Cardiac fibroblast (primary cell): ENCODE measurements at regions not wholly inside any gene's neighbourhood (a gene's known extent, or its start where the extent isn't known, plus 50 kb on each side); places are given as distances from the start of the nearest gene placed in this dataset.
A peak's percentile ranks its signal among the peaks of the same experiment; 100 is the strongest.
"Not testable (repeated sequence)": the region's sequence is repeated elsewhere in the genome, so short reads cannot be mapped to it uniquely, and the experiment has no call there.

Source experiments
- DNase-seq, 2 donors: peaks; one replicate each; pipeline versions ENCODE4 v3.0.0 to v3.0.0-alpha.2; 2010; ENCODE audit warnings: low read depth in 2 of 2
- H3K4me3 ChIP-seq, 2 donors: replicated peaks in 1 of 2; 1 replicate in 1 of 2; 2 replicates in 1 of 2; pipeline ENCODE4 v1.5.1; 2011; ENCODE audit warnings: low read depth in 2 of 2, low read length in 2 of 2, mild to moderate bottlenecking in 2 of 2, moderate library complexity in 1 of 2
- TF ChIP-seq, protein P1 (sequence below): IDR thresholded peaks from one replicate; pipeline ENCODE4 v1.5.1; 2011; ENCODE audit warnings: low read depth, mild to moderate bottlenecking, low read length, inconsistent platforms

DNA sequence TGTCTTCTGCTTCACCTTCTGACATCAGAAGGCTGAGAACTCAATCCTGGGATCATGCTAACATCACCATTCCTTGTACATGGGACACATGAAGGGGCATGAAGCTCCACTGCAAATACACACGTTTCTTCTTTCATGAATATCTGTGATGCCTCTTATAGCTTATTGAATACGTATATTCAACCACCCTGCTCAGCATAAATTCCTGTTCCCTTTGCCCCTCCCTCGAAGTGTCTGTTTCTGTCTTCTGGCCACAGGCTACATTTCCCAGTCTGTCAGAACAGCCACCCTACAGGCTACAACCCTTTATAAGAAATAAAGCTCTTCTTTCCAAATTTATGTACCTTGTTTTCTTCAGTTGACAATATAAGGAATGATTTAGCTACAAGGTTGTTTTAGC, 201.3 kb upstream of the STS start:
- H3K4me3 ChIP-seq = no peak overlapping the region
- no peak for DNase-seq
- TF ChIP-seq, protein P1, sequence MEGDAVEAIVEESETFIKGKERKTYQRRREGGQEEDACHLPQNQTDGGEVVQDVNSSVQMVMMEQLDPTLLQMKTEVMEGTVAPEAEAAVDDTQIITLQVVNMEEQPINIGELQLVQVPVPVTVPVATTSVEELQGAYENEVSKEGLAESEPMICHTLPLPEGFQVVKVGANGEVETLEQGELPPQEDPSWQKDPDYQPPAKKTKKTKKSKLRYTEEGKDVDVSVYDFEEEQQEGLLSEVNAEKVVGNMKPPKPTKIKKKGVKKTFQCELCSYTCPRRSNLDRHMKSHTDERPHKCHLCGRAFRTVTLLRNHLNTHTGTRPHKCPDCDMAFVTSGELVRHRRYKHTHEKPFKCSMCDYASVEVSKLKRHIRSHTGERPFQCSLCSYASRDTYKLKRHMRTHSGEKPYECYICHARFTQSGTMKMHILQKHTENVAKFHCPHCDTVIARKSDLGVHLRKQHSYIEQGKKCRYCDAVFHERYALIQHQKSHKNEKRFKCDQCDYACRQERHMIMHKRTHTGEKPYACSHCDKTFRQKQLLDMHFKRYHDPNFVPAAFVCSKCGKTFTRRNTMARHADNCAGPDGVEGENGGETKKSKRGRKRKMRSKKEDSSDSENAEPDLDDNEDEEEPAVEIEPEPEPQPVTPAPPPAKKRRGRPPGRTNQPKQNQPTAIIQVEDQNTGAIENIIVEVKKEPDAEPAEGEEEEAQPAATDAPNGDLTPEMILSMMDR = no peak

DNA sequence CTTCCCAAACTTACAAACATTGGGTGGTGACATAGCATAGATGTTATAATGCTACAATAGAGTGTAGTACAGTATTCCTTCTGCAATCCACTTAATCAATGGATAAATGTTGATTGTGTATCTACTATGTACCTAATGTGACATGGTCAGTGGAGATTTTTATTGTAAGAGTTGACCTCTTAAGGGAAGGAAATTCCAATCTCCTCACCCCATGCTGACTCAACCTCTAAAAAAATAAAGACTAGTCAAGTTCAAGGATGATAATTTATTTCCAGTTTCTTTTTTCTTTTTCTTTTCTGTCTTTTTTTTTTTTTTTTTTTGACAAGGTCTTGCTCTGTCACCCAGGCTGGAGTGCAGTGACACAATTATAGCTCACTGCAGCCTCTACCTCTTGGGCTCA, 206.5 kb upstream of the STS start:
- DNase-seq = peak in 1 of 2 donors; percentile 43
- H3K4me3 ChIP-seq = no peak overlapping the region
- TF ChIP-seq, protein P1 = no peak

DNA sequence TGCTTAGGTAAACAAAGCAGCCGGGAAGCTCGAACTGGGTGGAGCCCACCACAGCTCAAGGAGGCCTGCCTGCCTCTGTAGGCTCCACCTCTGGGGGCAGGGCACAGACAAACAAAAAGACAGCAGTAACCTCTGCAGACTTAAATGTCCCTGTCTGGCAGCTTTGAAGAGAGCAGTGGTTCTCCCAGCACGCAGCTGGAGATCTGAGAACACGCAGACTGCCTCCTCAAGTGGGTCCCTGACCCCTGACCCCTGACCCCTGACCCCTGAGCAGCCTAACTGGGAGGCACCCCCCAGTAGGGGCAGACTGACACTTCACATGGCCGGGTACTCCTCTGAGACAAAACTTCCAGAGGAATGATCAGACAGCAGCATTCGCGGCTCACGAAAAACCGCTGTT, 214.6 kb upstream of the STS start:
- not testable (repeated sequence) for H3K4me3 ChIP-seq, DNase-seq

DNA sequence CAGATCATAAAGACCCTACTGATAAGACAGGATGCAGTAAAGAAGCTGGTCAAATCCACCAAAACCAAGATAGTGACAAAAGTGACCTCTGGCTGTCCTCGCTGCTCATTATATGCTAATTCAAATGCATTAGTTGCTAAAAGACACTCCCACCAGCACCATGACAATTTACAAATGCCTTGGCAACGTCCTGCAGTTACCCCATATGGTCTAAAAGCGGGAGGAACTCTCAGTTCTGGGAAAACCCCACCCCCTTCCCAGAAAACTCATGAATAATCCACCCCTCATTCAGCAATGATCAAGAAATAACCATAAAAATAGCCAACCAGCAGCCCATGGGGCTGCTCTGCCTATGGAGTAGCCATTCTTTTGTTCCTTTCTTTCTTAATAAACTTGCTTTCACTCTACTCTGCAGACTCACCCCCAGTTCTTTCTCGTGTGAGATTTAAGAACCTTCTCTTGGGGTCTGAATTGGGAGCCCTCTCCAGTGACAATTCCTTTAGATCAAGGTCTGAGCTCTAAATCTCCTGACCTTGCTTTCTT, 217.1 kb upstream of the STS start:
- DNase-seq = no peak
- H3K4me3 ChIP-seq = no peak overlapping the region
- TF ChIP-seq, protein P1 = no peak

DNA sequence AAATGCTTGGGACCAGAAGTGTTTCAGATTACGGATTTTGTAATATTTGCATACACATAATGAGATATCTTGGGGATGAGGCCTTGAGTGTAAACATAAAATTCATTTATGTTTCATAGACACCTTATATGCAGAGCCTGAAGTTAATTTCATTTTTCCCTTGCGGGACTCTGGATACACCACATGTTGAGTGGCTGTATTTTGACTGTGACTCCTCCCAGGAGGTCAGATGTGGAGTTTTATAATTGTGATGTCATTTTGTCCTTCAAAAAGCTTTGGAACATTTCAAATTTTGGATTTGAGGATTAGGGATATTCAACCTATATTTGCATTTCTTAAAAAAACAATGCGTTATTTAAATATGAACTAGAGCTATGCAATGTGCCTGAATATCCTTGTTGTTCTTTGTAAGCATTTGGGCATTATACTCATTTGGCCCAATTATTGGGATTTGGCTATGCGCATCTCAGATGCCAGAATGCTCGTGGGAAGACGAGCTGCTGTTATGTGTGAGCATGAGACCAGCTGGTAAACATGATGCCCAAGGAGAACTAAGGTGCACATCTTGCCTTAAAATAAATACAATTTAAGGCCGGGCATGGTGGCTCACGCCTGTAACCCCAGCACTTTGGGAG, 223.0 kb upstream of the STS start:
- H3K4me3 ChIP-seq = no peak overlapping the region
- DNase-seq = no peak
- TF ChIP-seq, protein P1 = no peak

DNA sequence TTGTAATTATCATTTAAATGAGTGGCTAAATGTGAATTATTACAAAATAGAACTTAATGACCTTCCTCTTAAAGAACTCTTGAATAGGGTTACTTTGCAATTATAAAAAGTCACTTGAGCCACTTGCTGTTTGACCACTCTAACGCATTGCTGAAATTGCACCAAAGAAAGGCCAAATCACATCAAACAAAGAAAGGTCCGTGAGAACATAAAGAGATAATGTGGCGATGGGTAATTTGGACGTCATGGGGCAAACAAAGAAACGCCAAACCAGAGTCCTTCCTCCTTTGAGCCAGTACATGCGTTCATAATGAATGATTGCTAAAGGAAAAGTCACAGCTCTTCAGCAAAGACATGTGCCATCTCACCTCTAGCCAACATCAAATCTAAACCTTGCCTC, 229.8 kb upstream of the STS start:
- no peak overlapping the region for H3K4me3 ChIP-seq
- no peak for DNase-seq
- TF ChIP-seq, protein P1 = no peak

DNA sequence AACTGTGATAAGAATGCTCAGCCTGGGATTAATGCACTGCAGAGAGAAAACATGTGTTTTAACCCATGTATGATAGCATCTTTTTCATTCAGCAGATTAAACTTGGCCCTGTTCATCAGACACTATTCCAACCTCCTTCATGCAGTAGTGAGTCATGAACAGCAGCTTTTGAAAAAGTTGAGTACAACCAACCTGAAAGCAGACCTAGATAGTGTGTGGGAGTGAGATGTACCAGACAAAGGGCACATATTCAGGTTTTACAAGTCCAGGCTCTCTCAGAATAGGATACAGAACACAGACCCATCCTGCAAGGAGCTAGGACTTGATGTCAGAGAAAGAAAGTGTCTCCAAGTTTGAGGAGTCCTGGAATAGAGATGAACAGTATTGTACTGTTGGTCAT, 237.3 kb upstream of the STS start:
- no peak for DNase-seq
- TF ChIP-seq, protein P1 = no peak

More for the DNA sequence above, 237.3 kb upstream of the STS start:
- H3K4me3 ChIP-seq = no peak overlapping the region
